IMR-90 (cell line): ENCODE measurements at regions not wholly inside any gene's neighbourhood (a gene's known extent, or its start where the extent isn't known, plus 50 kb on each side); places are given as distances from the start of the nearest gene placed in this dataset.

Experiments used
- ATAC-seq: fragments of 200-7000 bp; cut with Tn5 transposase; 2 replicates; pipeline ENCODE4 v1.9.1; 2020; ENCODE audit warnings: low read depth, mild to moderate bottlenecking, moderate library complexity
- BruUV-seq: library from RNA; stranded (reverse); fragments of 400-500 nt; replicated peaks from 2 replicates; lab custom pipeline; 2021; lab: Mats Ljungman, UMichigan
- CTCF ChIA-PET: fragments of 300-600 bp; formaldehyde crosslinking; extraction: SDS; loops from one replicate; lab custom pipeline; 2021; ENCODE audit warnings: antibody characterized with exemption; lab: Yijun Ruan, JAX
- POLR2A ChIA-PET: fragments of 300-600 bp; sonication (Branson Sonifier 250); formaldehyde crosslinking; loops from one replicate; lab custom pipeline; 2022; ENCODE audit warnings: antibody characterized with exemption; ENCODE audit not compliant: unreplicated experiment; lab: Charles Lee
- DNase-seq: peaks from one replicate; pipeline ENCODE4 v3.0.0; 2013
- H2AFZ ChIP-seq: replicated peaks from 2 replicates; pipeline ENCODE3; 2013; ENCODE audit warnings: low read length, mild to moderate bottlenecking; ENCODE audit not compliant: poor library complexity
- H2AK5ac ChIP-seq: 2 replicates; pipeline ENCODE4 v1.6.1; 2013; ENCODE audit warnings: low read depth, low read length, inconsistent platforms
- H2AK9ac ChIP-seq: replicated peaks from 2 replicates; pipeline ENCODE3; 2013; ENCODE audit warnings: mild to moderate bottlenecking, low read depth, low read length, moderate library complexity; ENCODE audit not compliant: poor library complexity
- H2BK120ac ChIP-seq: 2 replicates; pipeline ENCODE4 v1.6.1; 2013; ENCODE audit warnings: low read depth, low read length, inconsistent platforms
- H2BK15ac ChIP-seq: 3 replicates; pipeline ENCODE4 v1.6.1; 2013; ENCODE audit warnings: low read depth, low read length, inconsistent platforms
- H2BK20ac ChIP-seq: 2 replicates; pipeline ENCODE4 v1.6.1; 2013; ENCODE audit warnings: low read depth, mild to moderate bottlenecking, inconsistent platforms, low read length, moderate library complexity
- H2BK5ac ChIP-seq: 2 replicates; pipeline ENCODE4 v1.6.1; 2013; ENCODE audit warnings: mild to moderate bottlenecking, low read depth, low read length, inconsistent platforms; ENCODE audit not compliant: poor library complexity, severe bottlenecking
- H3K14ac ChIP-seq: replicated peaks from 2 replicates; pipeline ENCODE4 v1.6.1; 2013; ENCODE audit warnings: low read depth, low read length, inconsistent platforms
- H3K18ac ChIP-seq: 2 replicates; pipeline ENCODE4 v1.6.1; 2013; ENCODE audit warnings: low read depth, low read length, control low read depth
- H3K23ac ChIP-seq: 2 replicates; pipeline ENCODE4 v1.6.1; 2013; ENCODE audit warnings: low read depth, low read length, inconsistent platforms
- H3K27ac ChIP-seq: 2 replicates; pipeline ENCODE4 v1.5.1; 2013; ENCODE audit warnings: mild to moderate bottlenecking, control low read depth, low read length; ENCODE audit not compliant: insufficient read depth
- H3K27me3 ChIP-seq: 2 replicates; pipeline ENCODE4 v1.6.1; 2013; ENCODE audit warnings: low read length; ENCODE audit not compliant: control insufficient read depth, insufficient read depth
- H3K36me3 ChIP-seq: 2 replicates; pipeline ENCODE4 v1.6.1; 2013; ENCODE audit warnings: low read length, mixed read lengths; ENCODE audit not compliant: control insufficient read depth, insufficient read depth
- H3K4ac ChIP-seq: 2 replicates; pipeline ENCODE4 v1.6.1; 2013; ENCODE audit warnings: low read depth, low read length, inconsistent platforms
- H3K4me1 ChIP-seq: 2 replicates; pipeline ENCODE4 v1.6.1; 2013; ENCODE audit warnings: low read length, mixed read lengths; ENCODE audit not compliant: control insufficient read depth, insufficient read depth
- H3K4me2 ChIP-seq: 2 replicates; pipeline ENCODE4 v1.6.1; 2013; ENCODE audit warnings: low read depth, mild to moderate bottlenecking, control low read depth, low read length, moderate library complexity
- H3K4me3 ChIP-seq: 2 replicates; pipeline ENCODE4 v1.5.1; 2013; ENCODE audit warnings: low read depth, mild to moderate bottlenecking, control low read depth, low read length, moderate library complexity; ENCODE audit not compliant: insufficient read depth
- H3K56ac ChIP-seq: 2 replicates; pipeline ENCODE4 v1.6.1; 2013; ENCODE audit warnings: low read length, inconsistent platforms; ENCODE audit not compliant: insufficient read depth; ENCODE audit errors: extremely low read depth
- H3K79me1 ChIP-seq, 2 experiments: 2 replicates each; pipeline ENCODE4 v1.6.1; 2013; ENCODE audit warnings: low read length in 2 of 2, inconsistent platforms in 1 of 2, low read depth in 1 of 2
- H3K9ac ChIP-seq: 2 replicates; pipeline ENCODE4 v1.6.1; 2013; ENCODE audit warnings: low read depth, low read length, control low read depth
- H3K9me1 ChIP-seq: 2 replicates; pipeline ENCODE4 v1.6.1; 2013; ENCODE audit warnings: low read length, inconsistent platforms; ENCODE audit not compliant: insufficient read depth
- H3K9me3 ChIP-seq: 2 replicates; pipeline ENCODE4 v1.6.1; 2013; ENCODE audit warnings: low read length; ENCODE audit not compliant: control insufficient read depth, insufficient read depth
- H4K20me1 ChIP-seq: 2 replicates; pipeline ENCODE4 v1.6.1; 2013; ENCODE audit warnings: low read length, inconsistent platforms; ENCODE audit not compliant: insufficient read depth
- H4K5ac ChIP-seq: 2 replicates; pipeline ENCODE4 v1.6.1; 2013; ENCODE audit warnings: mild to moderate bottlenecking, low read depth, low read length, control low read depth
- H4K8ac ChIP-seq, 2 experiments: 2 replicates each; pipeline ENCODE4 v1.6.1; 2013; ENCODE audit warnings: low read depth in 2 of 2, low read length in 2 of 2, control low read depth in 1 of 2, inconsistent platforms in 1 of 2
- H4K91ac ChIP-seq: 2 replicates; pipeline ENCODE4 v1.6.1; 2013; ENCODE audit warnings: low read depth, low read length, inconsistent platforms; ENCODE audit not compliant: insufficient read depth
- BHLHE40 ChIP-seq: fragments of 150-350 bp; IDR thresholded peaks from 2 replicates; pipeline ENCODE4 v1.6.1; 2016; ENCODE audit warnings: mild to moderate bottlenecking, low read depth, low read length
- CEBPB ChIP-seq: IDR thresholded peaks from 2 replicates; pipeline ENCODE4 v1.6.1; 2012; ENCODE audit warnings: low read depth, low read length, improper control_type of control experiment
- MAZ ChIP-seq: IDR thresholded peaks from 2 replicates; pipeline ENCODE4 v1.6.1; 2012; ENCODE audit warnings: low read depth, mild to moderate bottlenecking, low read length, improper control_type of control experiment, moderate library complexity, borderline replicate concordance
- WGBS, 2 experiments: methylation state at CpG; one replicate each; pipeline versions ENCODE4 v1.1.5 to v1.1.7; 2013; ENCODE audit warnings: missing lambda C conversion rate in 2 of 2; ENCODE audit not compliant: insufficient read length in 1 of 2; ENCODE audit errors: extremely low coverage in 2 of 2; 5-methylcytosine and 5-hydroxymethylcytosine counted together
- dilution Hi-C: fragments of 300-500 bp; cut with HindIII; formaldehyde crosslinking; loops from one replicate; pipeline ENCODE4 v1.14.3; 2018; ENCODE audit warnings: low sequenced_read_pairs; ENCODE audit not compliant: unreplicated experiment
- in situ Hi-C: fragments of 300-500 bp; cut with MboI; formaldehyde crosslinking; loops from 3 replicates; pipeline ENCODE4 v1.14.3; 2019; ENCODE audit warnings: low sequenced_read_pairs, inconsistent platforms, mixed read lengths
- intact Hi-C: fragments of 100-400 bp; cut with micrococcal nuclease; formaldehyde crosslinking; loops from 2 replicates; pipeline ENCODE4 v1.10.0; 2022

DNA sequence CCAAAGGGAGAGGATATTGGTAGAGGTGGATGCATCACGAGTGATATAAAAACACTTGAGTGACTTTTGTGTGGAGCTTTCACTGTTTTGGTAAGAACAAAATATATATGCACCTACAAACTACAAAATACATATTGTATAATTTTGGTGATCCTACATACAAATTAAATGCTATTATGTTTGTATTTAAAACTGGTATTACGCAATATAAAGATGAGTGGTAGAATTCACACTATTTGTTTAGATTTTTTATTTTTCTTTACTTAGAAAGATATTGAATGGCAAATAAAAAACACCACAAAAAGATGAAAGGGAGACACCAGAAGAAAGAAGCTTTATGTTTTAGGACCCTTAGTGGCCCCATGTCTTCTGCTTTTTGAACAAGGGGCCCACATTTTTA is 770.7 kb upstream of the ID2 start:
- Histone ChIP-seq H3K4me2 (no peak overlapping the region), H3K56ac (no peak overlapping the region), H4K91ac (no peak overlapping the region), H2BK20ac (no peak overlapping the region), H3K27me3 (no peaks in the 10 kb centered on the region), H3K9ac (no peak overlapping the region), H3K9me1 (no peaks in the 10 kb centered on the region), H3K4ac (no peak overlapping the region), H2BK120ac (no peak overlapping the region), H2AK5ac (no peak overlapping the region), H4K5ac (no peak overlapping the region), H3K9me3 (no peaks in the 10 kb centered on the region), H4K8ac (no peak overlapping the region), H4K20me1 (no peaks in the 10 kb centered on the region), H3K79me1 (no peaks in the 10 kb centered on the region), H2BK15ac (no peak overlapping the region), H3K23ac (no peak overlapping the region), H3K27ac (no peak overlapping the region), H3K18ac (no peak overlapping the region), H3K36me3 (no peaks in the 10 kb centered on the region), H3K14ac (no peak overlapping the region), H3K4me1 (no peaks in the 10 kb centered on the region), H2AK9ac (no peak overlapping the region), H3K4me3 (no peak overlapping the region), H2AFZ (no peak overlapping the region), H2BK5ac (no peak overlapping the region)
- POLR2A ChIA-PET, result no interaction called here
- dilution Hi-C loops (no loop called here), intact Hi-C loops (no loop called here), in situ Hi-C loops (no loop called here)
- no CpG with 5 or more reads among the region's 2 CpGs for whole genome bisulfite sequencing, 2 experiments
- no peak for DNase-seq
- peak; percentile 82 for TF ChIP-seq CEBPB
- no peak for TF ChIP-seq BHLHE40
- no peak for TF ChIP-seq MAZ
- no TSS peak for BruUV-seq
- CTCF ChIA-PET, result no interaction called here
- ATAC-seq, result no peak
